ENCODE measurements at regions not wholly inside any gene's neighbourhood (a gene's known extent, or its start where the extent isn't known, plus 50 kb on each side); places are given as distances from the start of the nearest gene placed in this dataset.

- Histone ChIP-seq H3K4me3 (ENCODE audit: low read length in 2 of 2) (no peak overlapping the region), H3K4me1 (ENCODE audit: control insufficient read depth in 2 of 2, insufficient read depth in 2 of 2, low read length in 2 of 2) (no peaks in the 10 kb centered on the region), H3K27me3 (ENCODE audit: control insufficient read depth in 2 of 2, insufficient read depth in 2 of 2, low read length in 2 of 2) (no peaks in the 10 kb centered on the region), H3K9ac (ENCODE audit: low read depth in 1 of 2, low read length in 2 of 2) (no peak overlapping the region), H3K36me3 (ENCODE audit: control insufficient read depth in 2 of 2, insufficient read depth in 2 of 2, low read length in 2 of 2) (no peaks in the 10 kb centered on the region), H3K27ac (ENCODE audit: low read depth in 2 of 2, low read length in 2 of 2) (no peak overlapping the region), H3K9me3 (ENCODE audit: control insufficient read depth in 2 of 2, low read length in 2 of 2) (no peaks in the 10 kb centered on the region)
Observed at GRCh38 chr14:97293659-97294058, 496.5 kb downstream of the VRK1 start.

- no peaks in the 10 kb centered on the region for H3K4me1 ChIP-seq (ENCODE audit: control insufficient read depth in 2 of 2, insufficient read depth in 2 of 2, low read length in 2 of 2)
- no peak overlapping the region for H3K4me3 ChIP-seq (ENCODE audit: low read length in 2 of 2)
- H3K36me3 ChIP-seq (ENCODE audit: control insufficient read depth in 2 of 2, insufficient read depth in 2 of 2, low read length in 2 of 2), result no peaks in the 10 kb centered on the region
- H3K9me3 ChIP-seq (ENCODE audit: control insufficient read depth in 2 of 2, low read length in 2 of 2), result no peaks in the 10 kb centered on the region
- H3K9ac ChIP-seq (ENCODE audit: low read depth in 1 of 2, low read length in 2 of 2), result no peak overlapping the region
- H3K27me3 ChIP-seq (ENCODE audit: control insufficient read depth in 2 of 2, insufficient read depth in 2 of 2, low read length in 2 of 2), result no peaks in the 10 kb centered on the region
- no peak overlapping the region for H3K27ac ChIP-seq (ENCODE audit: low read depth in 2 of 2, low read length in 2 of 2)
Observed at GRCh38 chr14:97295108-97295710, 498.0 kb downstream of the VRK1 start.

DNA sequence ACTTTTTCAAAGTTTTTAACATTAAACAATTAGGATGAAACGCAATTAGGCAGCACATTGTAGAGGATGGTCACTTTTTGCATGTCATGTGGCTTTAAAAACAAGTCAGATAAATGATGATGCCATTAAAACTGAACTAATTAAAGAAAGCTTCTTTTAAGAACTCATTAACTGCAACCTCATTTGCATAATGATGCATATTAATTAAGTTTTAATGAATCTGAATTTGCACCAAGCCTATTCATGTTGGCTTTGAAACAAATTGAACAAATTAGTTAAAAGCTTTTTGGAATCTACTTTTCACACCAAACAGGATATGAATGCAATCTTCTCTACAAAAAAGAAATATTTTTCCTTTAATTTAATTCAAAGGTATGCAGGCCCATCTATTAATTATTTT, 499.0 kb downstream of the VRK1 start:
- Histone ChIP-seq H3K36me3 (ENCODE audit: control insufficient read depth in 2 of 2, insufficient read depth in 2 of 2, low read length in 2 of 2) (no peaks in the 10 kb centered on the region), H3K9me3 (ENCODE audit: control insufficient read depth in 2 of 2, low read length in 2 of 2) (no peaks in the 10 kb centered on the region), H3K27me3 (ENCODE audit: control insufficient read depth in 2 of 2, insufficient read depth in 2 of 2, low read length in 2 of 2) (peaks cover 0 to 2% of the 10 kb centered on the region in 2 donors), H3K27ac (ENCODE audit: low read depth in 2 of 2, low read length in 2 of 2) (no peak overlapping the region), H3K9ac (ENCODE audit: low read depth in 1 of 2, low read length in 2 of 2) (no peak overlapping the region), H3K4me1 (ENCODE audit: control insufficient read depth in 2 of 2, insufficient read depth in 2 of 2, low read length in 2 of 2) (no peaks in the 10 kb centered on the region), H3K4me3 (ENCODE audit: low read length in 2 of 2) (no peak overlapping the region)

- Histone ChIP-seq H3K9ac (ENCODE audit: low read depth in 1 of 2, low read length in 2 of 2) (no peak overlapping the region), H3K27me3 (ENCODE audit: control insufficient read depth in 2 of 2, insufficient read depth in 2 of 2, low read length in 2 of 2) (peaks cover 0 to 2% of the 10 kb centered on the region in 2 donors), H3K9me3 (ENCODE audit: control insufficient read depth in 2 of 2, low read length in 2 of 2) (no peaks in the 10 kb centered on the region), H3K4me3 (ENCODE audit: low read length in 2 of 2) (no peak overlapping the region), H3K36me3 (ENCODE audit: control insufficient read depth in 2 of 2, insufficient read depth in 2 of 2, low read length in 2 of 2) (no peaks in the 10 kb centered on the region), H3K4me1 (ENCODE audit: control insufficient read depth in 2 of 2, insufficient read depth in 2 of 2, low read length in 2 of 2) (no peaks in the 10 kb centered on the region), H3K27ac (ENCODE audit: low read depth in 2 of 2, low read length in 2 of 2) (no peak overlapping the region)
Observed at GRCh38 chr14:97297100-97297499, 499.9 kb downstream of the VRK1 start.

DNA sequence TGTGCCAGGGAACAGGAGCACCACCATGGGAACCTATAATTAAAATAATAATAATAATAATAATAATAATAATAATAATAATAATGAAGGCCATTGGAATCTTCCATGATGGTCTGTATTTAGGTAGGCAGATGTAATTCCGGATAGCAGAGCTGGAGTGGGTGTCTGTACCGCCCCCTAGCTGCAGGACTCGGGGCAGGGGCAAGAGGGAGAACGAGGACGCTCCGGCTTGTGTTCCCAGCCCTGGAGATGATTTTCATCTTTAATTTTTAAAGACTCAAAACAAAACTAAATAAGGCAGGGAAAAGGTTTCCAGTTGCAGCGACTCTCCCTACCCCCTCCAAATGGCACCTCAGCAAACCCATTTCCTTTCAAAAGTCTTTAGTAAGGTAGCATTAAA, 501.1 kb downstream of the VRK1 start:
- Histone ChIP-seq H3K36me3 (ENCODE audit: control insufficient read depth in 2 of 2, insufficient read depth in 2 of 2, low read length in 2 of 2) (no peaks in the 10 kb centered on the region), H3K4me1 (ENCODE audit: control insufficient read depth in 2 of 2, insufficient read depth in 2 of 2, low read length in 2 of 2) (no peaks in the 10 kb centered on the region), H3K9me3 (ENCODE audit: control insufficient read depth in 2 of 2, low read length in 2 of 2) (no peaks in the 10 kb centered on the region), H3K27ac (ENCODE audit: low read depth in 2 of 2, low read length in 2 of 2) (no peak overlapping the region), H3K4me3 (ENCODE audit: low read length in 2 of 2) (no peak overlapping the region), H3K9ac (ENCODE audit: low read depth in 1 of 2, low read length in 2 of 2) (no peak overlapping the region), H3K27me3 (ENCODE audit: control insufficient read depth in 2 of 2, insufficient read depth in 2 of 2, low read length in 2 of 2) (peaks cover 0 to 2% of the 10 kb centered on the region in 2 donors)

DNA sequence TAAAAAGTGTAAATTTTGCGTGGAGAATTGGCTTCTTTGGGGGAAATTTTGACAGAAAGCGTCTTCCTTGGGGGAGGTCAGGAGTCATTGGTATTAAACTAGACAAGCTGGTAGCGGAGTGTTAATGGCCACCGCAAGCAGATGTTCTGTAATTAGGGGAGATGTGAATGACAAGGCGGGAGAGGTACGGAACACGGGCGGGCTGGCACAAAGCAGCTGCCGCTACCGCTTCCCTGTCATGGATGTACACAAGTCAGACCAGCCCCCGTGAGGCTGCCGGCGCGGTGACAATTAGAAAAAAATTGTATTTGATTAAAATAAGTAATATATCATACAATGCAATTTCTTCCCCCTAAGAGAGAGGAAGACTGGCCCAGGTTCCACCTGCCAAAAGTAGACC, 501.6 kb downstream of the VRK1 start:
- Histone ChIP-seq H3K4me1 (ENCODE audit: control insufficient read depth in 2 of 2, insufficient read depth in 2 of 2, low read length in 2 of 2) (no peaks in the 10 kb centered on the region), H3K27me3 (ENCODE audit: control insufficient read depth in 2 of 2, insufficient read depth in 2 of 2, low read length in 2 of 2) (peaks cover 0 to 2% of the 10 kb centered on the region in 2 donors), H3K4me3 (ENCODE audit: low read length in 2 of 2) (no peak overlapping the region), H3K36me3 (ENCODE audit: control insufficient read depth in 2 of 2, insufficient read depth in 2 of 2, low read length in 2 of 2) (no peaks in the 10 kb centered on the region), H3K9ac (ENCODE audit: low read depth in 1 of 2, low read length in 2 of 2) (no peak overlapping the region), H3K27ac (ENCODE audit: low read depth in 2 of 2, low read length in 2 of 2) (no peak overlapping the region), H3K9me3 (ENCODE audit: control insufficient read depth in 2 of 2, low read length in 2 of 2) (no peaks in the 10 kb centered on the region)

- Histone ChIP-seq H3K4me3 (ENCODE audit: low read length in 2 of 2) (no peak overlapping the region), H3K36me3 (ENCODE audit: control insufficient read depth in 2 of 2, insufficient read depth in 2 of 2, low read length in 2 of 2) (no peaks in the 10 kb centered on the region), H3K4me1 (ENCODE audit: control insufficient read depth in 2 of 2, insufficient read depth in 2 of 2, low read length in 2 of 2) (no peaks in the 10 kb centered on the region), H3K9me3 (ENCODE audit: control insufficient read depth in 2 of 2, low read length in 2 of 2) (no peaks in the 10 kb centered on the region), H3K9ac (ENCODE audit: low read depth in 1 of 2, low read length in 2 of 2) (no peak overlapping the region), H3K27me3 (ENCODE audit: control insufficient read depth in 2 of 2, insufficient read depth in 2 of 2, low read length in 2 of 2) (peaks cover 0 to 2% of the 10 kb centered on the region in 2 donors), H3K27ac (ENCODE audit: low read depth in 2 of 2, low read length in 2 of 2) (no peak overlapping the region)
Observed at GRCh38 chr14:97299661-97300060, 502.5 kb downstream of the VRK1 start.

DNA sequence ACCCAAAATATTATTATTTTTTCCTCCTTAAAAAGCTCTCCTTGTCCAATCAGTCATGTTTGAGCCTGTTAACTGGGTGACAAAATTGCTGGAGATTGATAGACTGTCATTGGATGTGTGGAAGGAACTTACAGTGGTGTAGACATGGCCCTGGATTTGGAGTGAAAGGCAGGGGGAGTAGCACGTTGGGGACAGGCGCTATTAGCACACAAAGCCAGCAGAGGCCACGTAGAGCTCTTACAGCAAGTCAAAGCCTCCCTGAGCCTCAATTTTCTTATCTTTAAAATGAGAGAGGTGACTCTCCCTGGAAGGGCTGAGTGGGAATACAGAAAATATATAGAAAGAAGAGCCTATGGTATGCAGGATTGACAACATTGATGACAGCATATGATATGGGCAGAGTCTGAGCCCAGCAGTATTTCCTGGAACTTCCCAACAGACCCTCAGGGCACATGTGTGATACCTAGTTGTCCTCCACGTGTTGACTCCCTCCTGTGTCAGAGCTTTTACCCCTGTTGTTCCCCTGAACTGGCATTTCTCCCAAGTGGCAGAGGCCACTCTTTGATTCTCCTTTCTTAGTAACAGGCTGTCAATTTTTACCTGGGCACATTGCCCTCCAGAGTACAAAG, 504.9 kb downstream of the VRK1 start:
- Histone ChIP-seq H3K9ac (ENCODE audit: low read depth in 1 of 2, low read length in 2 of 2) (no peak overlapping the region), H3K4me1 (ENCODE audit: control insufficient read depth in 2 of 2, insufficient read depth in 2 of 2, low read length in 2 of 2) (no peaks in the 10 kb centered on the region), H3K27me3 (ENCODE audit: control insufficient read depth in 2 of 2, insufficient read depth in 2 of 2, low read length in 2 of 2) (peaks cover 0 to 2% of the 10 kb centered on the region in 2 donors), H3K9me3 (ENCODE audit: control insufficient read depth in 2 of 2, low read length in 2 of 2) (no peaks in the 10 kb centered on the region), H3K4me3 (ENCODE audit: low read length in 2 of 2) (no peak overlapping the region), H3K36me3 (ENCODE audit: control insufficient read depth in 2 of 2, insufficient read depth in 2 of 2, low read length in 2 of 2) (no peaks in the 10 kb centered on the region), H3K27ac (ENCODE audit: low read depth in 2 of 2, low read length in 2 of 2) (no peak overlapping the region)

DNA sequence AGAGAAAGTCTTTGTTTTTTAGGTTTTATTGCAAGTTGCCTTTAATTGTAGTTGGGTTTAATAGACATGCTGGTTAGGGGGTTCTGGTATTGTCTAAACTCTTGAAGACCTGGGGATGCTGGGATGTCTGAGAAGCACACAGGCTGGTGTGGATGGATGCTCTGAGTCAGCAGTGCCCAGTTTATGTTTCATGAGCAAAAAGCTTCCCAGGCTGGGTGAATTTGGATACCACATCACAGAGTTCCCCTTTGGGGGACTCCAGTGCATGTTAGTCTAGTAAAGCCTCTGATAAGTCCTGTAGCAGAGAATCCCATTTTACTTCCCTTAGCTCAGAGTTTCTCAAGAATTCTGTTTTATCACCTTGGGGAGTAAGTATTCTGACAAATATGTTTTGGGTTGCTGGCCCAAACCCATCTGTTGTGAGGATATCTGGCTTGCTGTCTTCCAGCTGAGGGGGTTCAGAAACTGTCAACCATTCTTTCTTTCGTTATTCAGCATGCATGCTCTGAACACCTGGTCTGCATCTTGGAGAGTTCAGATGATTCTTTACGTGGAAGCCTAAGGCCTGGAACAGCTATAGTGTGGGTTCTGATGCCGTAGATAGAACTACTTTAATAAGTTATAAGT, 509.1 kb downstream of the VRK1 start:
- Histone ChIP-seq H3K27ac (ENCODE audit: low read depth in 2 of 2, low read length in 2 of 2) (no peak overlapping the region), H3K36me3 (ENCODE audit: control insufficient read depth in 2 of 2, insufficient read depth in 2 of 2, low read length in 2 of 2) (no peaks in the 10 kb centered on the region), H3K9me3 (ENCODE audit: control insufficient read depth in 2 of 2, low read length in 2 of 2) (no peaks in the 10 kb centered on the region), H3K4me3 (ENCODE audit: low read length in 2 of 2) (no peak overlapping the region), H3K4me1 (ENCODE audit: control insufficient read depth in 2 of 2, insufficient read depth in 2 of 2, low read length in 2 of 2) (no peaks in the 10 kb centered on the region), H3K27me3 (ENCODE audit: control insufficient read depth in 2 of 2, insufficient read depth in 2 of 2, low read length in 2 of 2) (no peaks in the 10 kb centered on the region), H3K9ac (ENCODE audit: low read depth in 1 of 2, low read length in 2 of 2) (no peak overlapping the region)

- H3K4me1 ChIP-seq (ENCODE audit: control insufficient read depth in 2 of 2, insufficient read depth in 2 of 2, low read length in 2 of 2), result no peaks in the 10 kb centered on the region
- no peak overlapping the region for H3K27ac ChIP-seq (ENCODE audit: low read depth in 2 of 2, low read length in 2 of 2)
- H3K4me3 ChIP-seq (ENCODE audit: low read length in 2 of 2), result no peak overlapping the region
- no peaks in the 10 kb centered on the region for H3K9me3 ChIP-seq (ENCODE audit: control insufficient read depth in 2 of 2, low read length in 2 of 2)
- no peak overlapping the region for H3K9ac ChIP-seq (ENCODE audit: low read depth in 1 of 2, low read length in 2 of 2)
- no peaks in the 10 kb centered on the region for H3K36me3 ChIP-seq (ENCODE audit: control insufficient read depth in 2 of 2, insufficient read depth in 2 of 2, low read length in 2 of 2)
- H3K27me3 ChIP-seq (ENCODE audit: control insufficient read depth in 2 of 2, insufficient read depth in 2 of 2, low read length in 2 of 2), result no peaks in the 10 kb centered on the region
Observed at GRCh38 chr14:97306760-97307246, 509.6 kb downstream of the VRK1 start.

Data from mucosa of rectum (tissue), 2 donors.